H1 (cell line): ENCODE measurements at regions not wholly inside any gene's neighbourhood (a gene's known extent, or its start where the extent isn't known, plus 50 kb on each side); places are given as distances from the start of the nearest gene placed in this dataset.

Experiments used
- CTCF ChIA-PET: fragments of 300-600 bp; sonication (Branson Sonifier 250); formaldehyde crosslinking; loops from one replicate; lab custom pipeline; 2021; ENCODE audit not compliant: partially characterized antibody; lab: Charles Lee
- POLR2A ChIA-PET: fragments of 300-600 bp; sonication (Branson Sonifier 250); formaldehyde crosslinking; loops from one replicate; lab custom pipeline; 2021; ENCODE audit warnings: inconsistent platforms; ENCODE audit not compliant: partially characterized antibody; lab: Charles Lee
- DNase-seq, 2 experiments: peaks; one replicate each; pipeline versions ENCODE4 v3.0.0 to v3.0.0-alpha.2; 2010 to 2022; ENCODE audit warnings: low spot score in 2 of 2, low read depth in 1 of 2, mixed read lengths in 1 of 2
- FAIRE-seq: peaks from 2 replicates; lab custom pipeline; 2011; peaks lifted over from hg19 to GRCh38; lab: Jason Lieb, UNC
- H2AFZ ChIP-seq: 2 replicates; pipeline ENCODE4 v1.8.1; 2012; ENCODE audit warnings: low read length, inconsistent platforms
- H2AK5ac ChIP-seq: 2 replicates; pipeline ENCODE4 v1.6.1; 2013; ENCODE audit warnings: low read depth, low read length
- H2BK120ac ChIP-seq: replicated peaks from 2 replicates; pipeline ENCODE3; 2013; ENCODE audit warnings: low read depth, low read length, inconsistent platforms
- H2BK12ac ChIP-seq: 2 replicates; pipeline ENCODE4 v1.6.1; 2013; ENCODE audit warnings: low read depth, low read length
- H2BK15ac ChIP-seq: 2 replicates; pipeline ENCODE4 v1.6.1; 2013; ENCODE audit warnings: low read length
- H2BK20ac ChIP-seq: 2 replicates; pipeline ENCODE4 v1.6.1; 2013; ENCODE audit warnings: low read length
- H2BK5ac ChIP-seq: 2 replicates; pipeline ENCODE4 v1.6.1; 2013; ENCODE audit warnings: low read depth, low read length
- H3K14ac ChIP-seq: 2 replicates; pipeline ENCODE4 v1.6.1; 2013; ENCODE audit warnings: inconsistent platforms; ENCODE audit not compliant: insufficient read length
- H3K18ac ChIP-seq: 2 replicates; pipeline ENCODE4 v1.6.1; 2013; ENCODE audit warnings: low read length; ENCODE audit errors: extremely low read depth
- H3K23ac ChIP-seq: 2 replicates; pipeline ENCODE4 v1.6.1; 2013; ENCODE audit warnings: inconsistent platforms; ENCODE audit not compliant: insufficient read length
- H3K23me2 ChIP-seq: 2 replicates; pipeline ENCODE4 v1.6.1; 2013; ENCODE audit warnings: low read depth, low read length
- H3K27ac ChIP-seq: 2 replicates; pipeline ENCODE4 v1.6.1; 2011; ENCODE audit warnings: low read depth, low read length, inconsistent platforms
- H3K27me3 ChIP-seq, 4 experiments: replicated peaks in 1 of 4; 1 replicate in 1 of 4; 2 replicates in 3 of 4; pipeline versions ENCODE4 v1.6.1 to v1.8.1; 2011 to 2013; ENCODE audit warnings: low read length in 3 of 4, mild to moderate bottlenecking in 3 of 4, inconsistent platforms in 2 of 4, mixed read lengths in 2 of 4, moderate library complexity in 1 of 4; ENCODE audit not compliant: control insufficient read depth in 3 of 4, insufficient read depth in 3 of 4; ENCODE audit errors: extremely low read depth in 1 of 4
- H3K36me3 ChIP-seq, 4 experiments: 2 replicates each; pipeline versions ENCODE4 v1.6.1 to v1.8.1; 2011 to 2013; ENCODE audit warnings: mild to moderate bottlenecking in 4 of 4, low read length in 3 of 4, moderate library complexity in 2 of 4, control low read depth in 1 of 4, inconsistent platforms in 1 of 4; ENCODE audit not compliant: insufficient read depth in 4 of 4, control insufficient read depth in 2 of 4
- H3K4ac ChIP-seq: replicated peaks from 2 replicates; pipeline ENCODE3; 2013; ENCODE audit warnings: low read length, low read depth, mixed read lengths, inconsistent platforms; ENCODE audit not compliant: insufficient read length
- H3K4me1 ChIP-seq, 4 experiments: replicated peaks in 1 of 4; 1 replicate in 1 of 4; 2 replicates in 3 of 4; pipeline versions ENCODE4 v1.6.1 to v1.8.1; 2011 to 2013; ENCODE audit warnings: low read length in 3 of 4, inconsistent platforms in 2 of 4, mixed read lengths in 1 of 4; ENCODE audit not compliant: insufficient read depth in 4 of 4, control insufficient read depth in 3 of 4
- H3K4me2 ChIP-seq, 2 experiments: 2 replicates each; pipeline versions ENCODE4 v1.6.1 to v1.8.1; 2011 to 2013; ENCODE audit warnings: low read depth in 2 of 2, low read length in 2 of 2, control low read depth in 1 of 2, inconsistent platforms in 1 of 2, mild to moderate bottlenecking in 1 of 2; ENCODE audit not compliant: insufficient read depth in 1 of 2
- H3K4me3 ChIP-seq, 4 experiments: fragments of 200-600, 300-600 bp in 1 of 4; sonication (generic), shearing (Covaris generic), sonication (Bioruptor Twin) in 1 of 4; 2 replicates each; pipeline versions ENCODE4 v1.5.1 to v1.8.1; 2011 to 2016; ENCODE audit warnings: low read length in 4 of 4, low read depth in 3 of 4, control low read depth in 2 of 4, inconsistent platforms in 2 of 4, mild to moderate bottlenecking in 2 of 4, mixed read lengths in 1 of 4, moderate library complexity in 1 of 4; ENCODE audit not compliant: insufficient read depth in 2 of 4; ENCODE audit errors: extremely low read depth in 1 of 4
- H3K56ac ChIP-seq: replicated peaks from 2 replicates; pipeline ENCODE3; 2013; ENCODE audit warnings: low read depth, mild to moderate bottlenecking, mixed read lengths, low read length, inconsistent platforms; ENCODE audit not compliant: insufficient read length
- H3K79me1 ChIP-seq: 2 replicates; pipeline ENCODE4 v1.6.1; 2013; ENCODE audit warnings: low read depth, low read length, control low read depth
- H3K79me2 ChIP-seq, 2 experiments: 2 replicates each; pipeline versions ENCODE4 v1.6.1 to v1.8.1; 2012 to 2013; ENCODE audit warnings: low read length in 2 of 2, mild to moderate bottlenecking in 2 of 2, inconsistent platforms in 1 of 2; ENCODE audit not compliant: insufficient read depth in 2 of 2, control insufficient read depth in 1 of 2
- H3K9ac ChIP-seq, 4 experiments: replicated peaks in 1 of 4; 1 replicate in 1 of 4; 2 replicates in 3 of 4; pipeline versions ENCODE4 v1.6.1 to v1.8.1; 2011 to 2013; ENCODE audit warnings: low read depth in 3 of 4, low read length in 3 of 4, control low read depth in 2 of 4, mild to moderate bottlenecking in 2 of 4, moderate library complexity in 2 of 4, inconsistent platforms in 1 of 4; ENCODE audit errors: extremely low read depth in 1 of 4
- H3K9me3 ChIP-seq, 2 experiments: 2 replicates each; pipeline versions ENCODE4 v1.6.1 to v1.8.1; 2012 to 2013; ENCODE audit warnings: mild to moderate bottlenecking in 2 of 2, moderate library complexity in 2 of 2, control low read depth in 1 of 2, inconsistent platforms in 1 of 2, low read depth in 1 of 2, low read length in 1 of 2, mixed read lengths in 1 of 2; ENCODE audit not compliant: insufficient read depth in 2 of 2
- H4K20me1 ChIP-seq, 2 experiments: replicated peaks in 1 of 2; 2 replicates each; pipeline versions ENCODE3 to v1.8.1; 2011 to 2013; ENCODE audit warnings: inconsistent platforms in 2 of 2, low read length in 2 of 2, mild to moderate bottlenecking in 1 of 2; ENCODE audit not compliant: insufficient read depth in 2 of 2, control insufficient read depth in 1 of 2
- H4K5ac ChIP-seq: 2 replicates; pipeline ENCODE4 v1.6.1; 2013; ENCODE audit warnings: low read length, low read depth, mixed read lengths, inconsistent platforms; ENCODE audit not compliant: insufficient read length
- H4K8ac ChIP-seq: 2 replicates; pipeline ENCODE4 v1.8.0; 2013; ENCODE audit warnings: mild to moderate bottlenecking, moderate library complexity, low read length, inconsistent platforms; ENCODE audit not compliant: insufficient read depth; ENCODE audit errors: extremely low read depth
- H4K91ac ChIP-seq: replicated peaks from 2 replicates; pipeline ENCODE3; 2013; ENCODE audit warnings: low read length, mixed read lengths, inconsistent platforms; ENCODE audit not compliant: insufficient read length
- BACH1 ChIP-seq: IDR thresholded peaks from 2 replicates; pipeline ENCODE4 v1.6.1; 2012; ENCODE audit warnings: low read length, improper control_type of control experiment
- CEBPB ChIP-seq: IDR thresholded peaks from 2 replicates; pipeline ENCODE4 v1.6.1; 2012; ENCODE audit warnings: low read depth, low read length
- CHD2 ChIP-seq: IDR thresholded peaks from 2 replicates; pipeline ENCODE4 v1.6.1; 2012; ENCODE audit warnings: low read length, improper control_type of control experiment
- EP300 ChIP-seq, 2 experiments: IDR thresholded peaks; 1 replicate in 1 of 2; 2 replicates in 1 of 2; pipeline ENCODE4 v1.6.1; 2011 to 2012; ENCODE audit warnings: low read depth in 2 of 2, low read length in 2 of 2, mild to moderate bottlenecking in 2 of 2, borderline replicate concordance in 1 of 2, inconsistent platforms in 1 of 2, moderate library complexity in 1 of 2
- HDAC2 ChIP-seq, 2 experiments: fragments of 300-600 bp in 1 of 2; sonication (generic) in 1 of 2; IDR thresholded peaks; 2 replicates each; pipeline ENCODE4 v1.6.1; 2011 to 2012; ENCODE audit warnings: low read depth in 2 of 2, low read length in 2 of 2, mild to moderate bottlenecking in 2 of 2, moderate library complexity in 2 of 2, borderline replicate concordance in 1 of 2, inconsistent platforms in 1 of 2
- HDAC6 ChIP-seq: IDR thresholded peaks from one replicate; pipeline ENCODE4 v1.7.1; 2012; ENCODE audit warnings: low read depth, mild to moderate bottlenecking, inconsistent platforms, low read length, moderate library complexity
- SP4 ChIP-seq: IDR thresholded peaks from 2 replicates; pipeline ENCODE4 v1.6.1; 2012; ENCODE audit warnings: low read length, inconsistent platforms
- WGBS, 2 experiments: shearing (Covaris generic) in 1 of 2; methylation state at CpG; one replicate each; pipeline versions ENCODE4 v1.1.6 to v1.1.7; 2013 to 2015; ENCODE audit warnings: low lambda C conversion rate in 2 of 2, mixed read lengths in 2 of 2, inconsistent platforms in 1 of 2, low coverage in 1 of 2, missing lambda C conversion rate in 1 of 2; ENCODE audit not compliant: insufficient replicate concordance in 2 of 2, insufficient coverage in 1 of 2, insufficient read length in 1 of 2; ENCODE audit errors: extremely low coverage in 1 of 2, missing lambda C conversion rate in 1 of 2; 5-methylcytosine and 5-hydroxymethylcytosine counted together

DNA sequence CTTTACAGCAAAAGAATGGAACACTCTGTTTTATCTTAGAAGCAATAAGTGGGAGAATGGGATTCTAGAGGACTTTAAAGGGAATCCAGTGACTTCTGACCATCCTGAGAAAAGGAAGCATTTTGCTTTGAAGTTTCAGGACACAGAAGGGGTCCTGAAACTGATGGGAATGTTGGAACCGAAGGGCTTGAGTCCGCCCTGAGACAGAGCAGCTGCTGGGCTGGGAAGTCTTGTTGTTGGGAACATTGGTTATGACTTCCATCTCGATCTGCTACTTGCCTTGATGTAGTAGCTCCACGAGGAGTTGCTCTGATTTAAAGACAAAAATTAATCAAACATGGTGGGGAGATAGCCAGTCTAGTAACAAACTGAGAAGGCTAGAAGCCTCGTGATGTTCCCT is 177.6 kb downstream of the JCAD start:
- H3K18ac ChIP-seq = no peak overlapping the region
- no peak overlapping the region for H3K9ac ChIP-seq
- H3K56ac ChIP-seq = no peak overlapping the region
- H3K27ac ChIP-seq = no peak overlapping the region
- no peak overlapping the region for H2AFZ ChIP-seq
- no peak for TF ChIP-seq EP300 (IDR thresholded peaks at IDR 0.05; ENCODE audit: borderline replicate concordance in 1 of 2, low read depth in 2 of 2, low read length in 2 of 2)
- TF ChIP-seq CHD2 = no peak
- TF ChIP-seq BACH1 = no peak
- TF ChIP-seq CEBPB = no peak
- no peak for TF ChIP-seq HDAC6
- TF ChIP-seq HDAC2 (IDR thresholded peaks at IDR 0.05; ENCODE audit: borderline replicate concordance in 1 of 2, low read depth in 2 of 2, low read length in 2 of 2) = no peak
- TF ChIP-seq SP4 = no peak
- TF ChIP-seq, all 59 proteins: peak for 0
- Histone ChIP-seq H3K79me2 (no peaks in the 10 kb centered on the region), H2BK12ac (no peak overlapping the region), H3K23me2 (no peaks in the 10 kb centered on the region), H4K20me1 (no peaks in the 10 kb centered on the region), H3K23ac (no peak overlapping the region), H2BK20ac (no peak overlapping the region), H4K5ac (no peak overlapping the region), H3K36me3 (no peaks in the 10 kb centered on the region), H2AK5ac (no peak overlapping the region), H3K4ac (no peak overlapping the region), H2BK120ac (no peak overlapping the region), H2BK15ac (no peak overlapping the region), H3K4me2 (no peak overlapping the region), H3K79me1 (no peaks in the 10 kb centered on the region), H3K4me3 (no peak overlapping the region), H3K27me3 (no peaks in the 10 kb centered on the region), H4K8ac (no peak overlapping the region), H4K91ac (no peak overlapping the region), H3K4me1 (no peaks in the 10 kb centered on the region), H2BK5ac (no peak overlapping the region), H3K14ac (no peak overlapping the region), H3K9me3 (no peaks in the 10 kb centered on the region)
- POLR2A ChIA-PET = no interaction called here
- CTCF ChIA-PET = interaction anchor here (0.8 to 1.5 kb wide), 2 partner anchors 83 to 120 kb away, joined by 3 read pairs; no protein-coding TSS in a partner anchor
- WGBS, 2 experiments = 82% methylated on average over 5 of the region's 5 CpGs; no CpG with 5 or more reads in 1 of the 2 experiments
- FAIRE-seq (no peak), DNase-seq (no peak)
